Stimulated activated CD8-positive, alpha-beta memory T cell treated with anti-CD3 and anti-CD28 coated beads, Interleukin-2, amount 100 ng/mL, for 1 hour (primary cell): ENCODE measurements at regions not wholly inside any gene's neighbourhood (a gene's known extent, or its start where the extent isn't known, plus 50 kb on each side); places are given as distances from the start of the nearest gene placed in this dataset.

ENCODE experiments used
- DNase-seq, 2 donors: peaks; one replicate each; pipeline ENCODE4 v3.0.0-alpha.2; 2020; ENCODE audit warnings: low read depth in 2 of 2

DNA sequence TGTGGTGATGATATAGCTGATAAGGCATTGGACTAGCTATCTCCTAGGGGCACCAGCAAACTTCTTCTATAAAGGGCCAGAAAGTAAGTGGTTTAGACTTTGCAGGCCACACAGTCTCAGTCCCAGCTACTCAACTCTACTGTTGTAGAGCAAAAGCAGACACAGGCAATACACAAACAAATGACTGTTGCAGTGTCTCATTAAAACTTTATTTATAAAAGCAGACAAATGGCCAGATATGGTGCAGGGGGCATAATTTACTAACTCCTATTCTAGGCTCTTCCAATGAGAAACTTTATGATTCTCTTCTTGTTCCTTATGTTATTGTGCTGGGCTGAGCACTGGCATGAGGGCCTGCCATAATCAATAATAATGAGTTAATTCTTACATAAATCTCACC is 176.8 kb upstream of the POU3F1 start:
- DNase-seq: no peak

- no peak for DNase-seq
Observed at GRCh38 chr1:38222891-38223290, 176.3 kb upstream of the POU3F1 start.

GRCh38 chr1:38221006-38221649 is 174.5 kb upstream of the POU3F1 start:
- no peak for DNase-seq

DNA sequence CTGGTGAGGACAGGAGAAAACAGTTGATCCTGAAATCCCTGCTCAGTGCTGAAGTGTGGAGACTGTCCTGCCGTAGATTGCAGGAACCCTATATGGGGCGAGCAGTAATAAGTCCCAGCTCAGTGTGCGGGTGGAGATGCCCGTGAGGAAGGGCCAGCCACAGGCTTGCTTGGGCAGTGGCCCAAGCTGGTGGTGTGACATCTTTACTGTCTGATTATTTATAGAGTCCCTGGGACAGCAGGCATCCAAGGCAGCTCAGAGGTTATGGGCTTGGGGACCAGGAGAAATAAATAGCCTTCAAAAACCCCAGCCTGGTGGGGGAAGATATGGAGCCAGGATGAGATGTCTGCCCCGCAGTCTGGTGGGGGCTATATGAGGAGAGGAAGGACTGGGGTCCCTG is 170.7 kb upstream of the POU3F1 start:
- no peak for DNase-seq

- no peak for DNase-seq
Observed at GRCh38 chr1:38213646-38214434, 167.2 kb upstream of the POU3F1 start.

DNA sequence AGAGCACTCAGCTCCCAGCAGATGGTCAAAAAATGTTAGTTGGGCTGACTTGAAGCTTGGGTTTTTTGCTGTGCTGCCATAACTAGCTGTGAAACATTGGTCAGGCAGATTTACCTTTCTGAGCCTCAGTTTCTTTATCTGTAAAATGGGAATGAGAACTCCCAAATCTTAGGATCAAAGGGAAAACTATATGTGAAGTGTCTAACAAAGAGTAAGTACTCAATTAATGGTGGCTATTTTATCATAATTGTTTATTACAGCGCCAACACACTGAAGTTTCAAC is 164.2 kb upstream of the POU3F1 start:
- no peak for DNase-seq

DNA sequence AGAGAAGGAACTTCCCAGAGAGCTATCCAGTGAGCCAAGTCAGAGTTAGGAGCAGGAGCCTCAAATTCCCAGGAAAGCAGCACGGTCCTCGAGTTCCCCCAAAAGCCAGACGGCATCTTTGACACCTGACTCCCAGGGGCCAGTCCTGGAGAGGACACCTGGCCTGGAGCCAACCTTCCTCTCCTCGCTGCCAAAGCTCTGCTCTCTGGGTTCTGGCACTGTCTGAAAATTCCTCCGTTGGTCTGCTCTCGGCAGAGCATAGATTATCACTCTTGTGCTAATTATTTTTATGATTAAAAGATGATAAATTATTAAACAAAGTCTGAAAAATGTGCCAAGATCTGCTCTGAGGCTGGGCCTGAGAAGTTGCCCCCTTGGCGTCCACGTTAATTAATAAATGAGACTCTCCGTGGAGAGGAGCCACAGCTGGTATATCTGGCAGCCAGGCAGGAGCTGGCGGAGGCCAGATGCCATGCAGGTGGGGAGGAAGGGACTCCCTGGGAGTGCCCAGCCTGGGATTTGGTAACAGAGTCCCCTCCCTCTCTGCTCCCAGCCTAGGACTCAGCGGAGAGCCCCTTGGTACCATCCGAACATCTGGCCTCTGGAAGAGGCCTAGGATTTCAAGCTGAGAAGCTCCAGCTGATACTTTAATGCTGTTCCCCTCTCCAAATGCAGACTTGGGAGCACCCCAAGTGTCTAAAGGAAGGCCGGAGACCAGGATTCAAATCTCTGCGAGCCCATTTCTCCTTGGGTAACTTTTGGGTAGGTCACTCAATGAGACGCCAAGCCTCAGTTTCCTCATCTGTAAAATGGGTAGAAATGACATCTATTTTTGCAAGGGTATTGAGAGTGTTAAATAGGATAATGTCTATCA is 163.7 kb upstream of the POU3F1 start:
- DNase-seq: no peak

- DNase-seq: no peak
Observed at GRCh38 chr1:38208716-38209632, 162.4 kb upstream of the POU3F1 start.

GRCh38 chr1:38207906-38208305 is 161.3 kb upstream of the POU3F1 start:
- no peak for DNase-seq

GRCh38 chr1:38207275-38207674 is 160.7 kb upstream of the POU3F1 start:
- no peak for DNase-seq

DNA sequence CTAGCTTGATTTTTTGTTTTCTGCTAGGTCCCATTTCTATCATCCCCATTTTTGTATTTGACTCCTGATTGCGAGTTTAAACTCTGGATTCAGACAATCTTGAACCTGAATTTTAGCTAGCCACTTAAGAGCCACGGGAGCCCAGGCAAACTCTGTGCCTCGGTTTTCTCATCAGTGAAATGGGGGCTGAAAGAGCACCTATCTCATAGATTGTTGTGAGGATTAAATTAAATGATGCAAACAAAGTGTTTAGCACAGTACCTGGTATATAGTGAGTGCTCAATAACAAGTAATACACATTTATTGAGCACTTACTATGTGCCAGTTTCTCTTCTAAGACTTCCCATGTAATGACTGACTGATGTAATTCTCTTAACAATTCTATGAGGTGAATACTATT is 158.1 kb upstream of the POU3F1 start:
- DNase-seq: no peak

- no peak for DNase-seq
Observed at GRCh38 chr1:38203441-38203840, 156.8 kb upstream of the POU3F1 start.

- DNase-seq: no peak
Observed at GRCh38 chr1:38201431-38201830, 154.8 kb upstream of the POU3F1 start.

GRCh38 chr1:38198621-38199020 is 152.0 kb upstream of the POU3F1 start:
- DNase-seq: no peak

GRCh38 chr1:38198099-38198498 is 151.5 kb upstream of the POU3F1 start:
- DNase-seq: no peak

DNA sequence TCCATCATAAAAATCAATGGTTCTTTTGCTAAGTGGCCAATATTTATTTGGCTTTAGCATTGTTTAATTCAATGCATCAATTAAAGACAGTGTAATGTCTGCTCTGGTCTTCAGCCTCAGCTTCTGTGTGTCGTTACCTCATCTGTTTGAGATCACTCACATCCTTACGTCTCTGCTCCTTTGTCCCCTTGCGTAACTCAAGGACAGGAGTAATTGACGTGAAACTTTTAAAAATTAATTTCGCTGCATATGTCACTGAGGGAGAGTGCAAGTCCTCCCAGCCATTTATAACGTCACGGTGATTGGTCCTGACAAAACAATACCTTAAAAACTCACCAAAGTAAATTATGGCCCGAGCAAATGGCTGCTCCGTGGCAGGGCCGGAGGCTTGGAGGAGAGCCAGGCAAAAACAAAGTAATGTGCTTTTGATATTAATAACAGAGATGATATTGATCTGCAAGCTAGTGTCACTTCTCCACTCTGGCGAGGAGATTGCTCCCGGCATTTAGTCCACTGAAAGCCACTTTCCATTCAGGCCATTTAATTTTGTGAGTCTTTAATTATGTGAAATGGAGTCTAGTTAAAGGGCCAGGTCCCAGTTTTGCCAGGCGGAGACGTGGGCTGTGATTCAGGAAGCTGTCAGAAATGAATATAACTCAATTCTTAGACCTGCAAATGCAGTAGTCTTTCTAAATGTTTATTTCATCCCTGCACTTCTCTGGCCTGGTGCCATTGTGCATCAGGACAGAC is 150.9 kb upstream of the POU3F1 start:
- no peak for DNase-seq

GRCh38 chr1:38194472-38194871 is 147.9 kb upstream of the POU3F1 start:
- DNase-seq: no peak

GRCh38 chr1:38193040-38193439 is 146.4 kb upstream of the POU3F1 start:
- DNase-seq: no peak

GRCh38 chr1:38191461-38191860 is 144.9 kb upstream of the POU3F1 start:
- no peak for DNase-seq

DNA sequence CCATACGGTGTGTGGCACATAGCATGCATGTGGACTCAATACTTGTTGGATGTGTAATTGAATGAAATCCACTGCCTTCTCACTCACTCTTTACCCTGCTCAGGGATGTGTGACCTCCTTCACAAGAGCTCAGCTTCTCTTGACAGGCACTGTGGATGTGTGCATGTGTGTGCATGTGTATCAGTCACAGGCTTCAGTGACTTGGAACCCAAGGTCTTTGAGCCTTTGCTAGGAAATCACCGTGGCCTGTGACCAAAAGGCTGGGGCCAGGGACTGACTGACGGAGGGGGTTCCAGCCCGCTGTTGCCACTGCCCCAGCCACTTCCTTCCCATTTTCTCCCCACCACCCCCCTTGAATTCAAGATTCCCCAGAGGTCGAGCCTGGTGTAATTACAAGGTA is 144.4 kb upstream of the POU3F1 start:
- DNase-seq: no peak

- no peak for DNase-seq
Observed at GRCh38 chr1:38187552-38187951, 141.0 kb upstream of the POU3F1 start.
